ENCODE measurements at regions not wholly inside any gene's neighbourhood (a gene's known extent, or its start where the extent isn't known, plus 50 kb on each side); places are given as distances from the start of the nearest gene placed in this dataset.

DNA sequence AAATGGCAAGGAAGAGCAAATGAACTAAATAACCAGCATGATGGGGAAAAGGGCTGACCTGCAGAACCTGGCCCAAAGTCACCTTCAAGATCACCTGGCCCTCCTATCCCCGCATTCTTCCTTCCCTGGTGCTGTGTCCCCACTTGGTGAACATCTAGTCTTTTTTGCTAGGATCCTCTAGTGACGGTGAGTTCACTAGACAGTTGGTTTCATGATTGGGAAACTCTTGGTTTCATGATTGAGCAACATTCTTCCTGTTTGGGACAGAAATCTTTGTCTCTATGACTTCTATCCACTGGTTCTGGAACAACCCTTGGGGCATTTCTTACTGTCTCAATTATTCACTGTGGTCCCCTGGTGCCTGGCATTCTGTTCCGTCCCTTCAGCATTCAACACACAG, 50.2 kb upstream of the DAB2IP start:
- no peak for DNase-seq
